ENCODE measurements at regions not wholly inside any gene's neighbourhood (a gene's known extent, or its start where the extent isn't known, plus 50 kb on each side); places are given as distances from the start of the nearest gene placed in this dataset.

DNA sequence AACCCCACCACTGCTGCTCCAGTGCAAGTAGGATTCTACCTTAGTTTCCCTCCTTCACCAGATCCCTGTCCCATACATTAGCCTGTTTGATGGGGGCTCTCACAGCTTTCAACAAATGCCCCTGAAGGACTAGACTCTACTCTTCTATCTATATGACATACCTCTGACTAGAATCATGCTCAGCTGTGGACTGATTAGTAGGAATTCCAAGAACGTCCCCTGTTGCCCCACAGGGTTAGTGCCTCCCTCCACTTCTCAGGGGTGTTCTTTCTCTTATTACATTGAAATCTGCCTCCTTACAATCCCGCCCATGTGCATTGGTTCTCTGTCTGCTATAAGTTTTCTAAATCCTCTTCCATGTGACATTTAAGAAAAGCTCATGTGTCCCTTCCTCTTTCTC is 375.9 kb upstream of the DUSP10 start:
- no peak for TF ChIP-seq TEAD4 (IDR thresholded peaks at IDR 0.05; ENCODE audit: borderline replicate concordance, insufficient read depth)
- TF ChIP-seq CTCF (IDR thresholded peaks at IDR 0.05) = no peak
- TF ChIP-seq, protein P1, sequence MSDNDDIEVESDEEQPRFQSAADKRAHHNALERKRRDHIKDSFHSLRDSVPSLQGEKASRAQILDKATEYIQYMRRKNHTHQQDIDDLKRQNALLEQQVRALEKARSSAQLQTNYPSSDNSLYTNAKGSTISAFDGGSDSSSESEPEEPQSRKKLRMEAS (IDR thresholded peaks at IDR 0.05; ENCODE audit: low read depth) = no peak
- no peak for TF ChIP-seq EP300 (IDR thresholded peaks at IDR 0.05; ENCODE audit: borderline replicate concordance in 1 of 2, low read depth in 1 of 2, low read length in 1 of 2)
- TF ChIP-seq FOXM1 (IDR thresholded peaks at IDR 0.05; ENCODE audit: low read depth) = no peak
- TF ChIP-seq, protein P2, sequence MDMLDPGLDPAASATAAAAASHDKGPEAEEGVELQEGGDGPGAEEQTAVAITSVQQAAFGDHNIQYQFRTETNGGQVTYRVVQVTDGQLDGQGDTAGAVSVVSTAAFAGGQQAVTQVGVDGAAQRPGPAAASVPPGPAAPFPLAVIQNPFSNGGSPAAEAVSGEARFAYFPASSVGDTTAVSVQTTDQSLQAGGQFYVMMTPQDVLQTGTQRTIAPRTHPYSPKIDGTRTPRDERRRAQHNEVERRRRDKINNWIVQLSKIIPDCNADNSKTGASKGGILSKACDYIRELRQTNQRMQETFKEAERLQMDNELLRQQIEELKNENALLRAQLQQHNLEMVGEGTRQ (IDR thresholded peaks at IDR 0.05; ENCODE audit: borderline replicate concordance, low read depth, low read length) = no peak
- no peak for TF ChIP-seq GABPA (IDR thresholded peaks at IDR 0.05; ENCODE audit: low read depth)
